HL-60/S4 (cell line): ENCODE measurements at regions not wholly inside any gene's neighbourhood (a gene's known extent, or its start where the extent isn't known, plus 50 kb on each side); places are given as distances from the start of the nearest gene placed in this dataset.

Source experiments
- in situ Hi-C: fragments of 300-500 bp; cut with MboI; formaldehyde crosslinking; loops from 2 replicates; pipeline ENCODE4 v1.14.3; 2022; ENCODE audit warnings: low sequenced_read_pairs

DNA sequence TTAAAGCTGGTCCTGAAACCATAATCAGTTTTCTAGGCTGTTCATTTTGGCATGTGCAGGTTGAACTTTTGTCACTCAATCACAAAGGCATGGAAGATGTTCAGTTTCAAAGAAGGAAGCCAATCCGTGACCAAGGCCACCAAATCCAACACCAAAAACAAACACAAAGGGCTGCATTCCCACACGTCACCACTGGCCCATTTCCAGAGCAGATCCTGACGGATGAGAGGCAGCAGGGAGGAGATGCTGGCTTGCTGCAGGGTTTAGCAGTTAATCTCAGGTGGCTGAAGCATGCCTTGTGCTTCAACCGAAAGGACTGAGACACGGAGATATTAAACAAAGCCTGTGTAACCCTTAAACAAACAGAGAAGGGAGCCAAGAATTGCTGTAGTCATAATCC lies 191.9 kb upstream of the CTAGE1 start:
- in situ Hi-C loops: no loop called here

DNA sequence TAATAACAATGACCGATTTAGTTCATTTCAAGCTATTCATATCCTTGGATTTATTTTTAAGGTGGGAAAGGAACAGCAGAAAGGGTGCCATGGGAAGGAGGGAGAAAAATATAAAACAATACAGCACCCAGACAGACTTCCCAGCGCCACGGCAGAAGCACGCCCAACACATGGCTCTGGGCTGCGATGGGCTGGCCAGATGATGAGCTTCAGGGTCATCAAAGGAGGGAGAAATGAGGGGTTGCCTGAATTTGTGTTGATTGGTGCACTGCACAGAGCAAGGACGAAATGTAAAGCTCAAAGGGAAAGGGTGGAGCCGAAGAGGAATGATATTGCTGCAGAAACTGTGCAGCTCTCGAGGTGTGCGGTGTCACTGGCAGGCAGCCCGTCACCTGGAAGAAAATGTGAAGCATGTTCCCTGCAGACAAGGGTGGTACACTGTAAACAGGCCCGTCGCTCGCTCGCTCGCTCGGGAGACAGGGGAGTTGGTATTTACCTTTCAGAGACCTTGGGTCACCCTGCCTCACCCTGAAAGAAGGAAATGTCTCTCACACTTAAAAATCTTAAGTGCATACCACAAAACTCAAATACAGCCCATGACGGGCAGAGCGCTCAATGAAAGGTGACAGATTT lies 195.5 kb upstream of the CTAGE1 start:
- in situ Hi-C loops: no loop called here

DNA sequence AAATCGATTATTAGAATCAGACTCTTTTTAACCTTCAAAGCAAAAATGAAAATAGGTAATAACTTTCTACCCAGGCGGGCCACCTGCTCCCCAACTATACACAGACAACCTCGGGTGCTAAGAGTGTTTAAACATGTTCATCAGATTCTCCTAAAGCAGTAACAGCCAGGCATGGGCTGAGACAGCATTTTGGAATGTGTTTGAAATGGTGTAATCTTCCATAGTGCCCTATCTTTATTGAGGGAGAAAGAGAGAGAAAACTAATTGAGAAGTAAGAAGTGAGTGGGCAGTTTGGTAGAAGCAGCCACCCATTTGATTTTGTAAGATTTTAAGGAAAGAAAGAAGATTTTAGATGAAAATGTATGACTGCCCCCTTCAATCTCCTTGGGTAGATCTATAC lies 196.1 kb upstream of the CTAGE1 start:
- in situ Hi-C loops: no loop called here

DNA sequence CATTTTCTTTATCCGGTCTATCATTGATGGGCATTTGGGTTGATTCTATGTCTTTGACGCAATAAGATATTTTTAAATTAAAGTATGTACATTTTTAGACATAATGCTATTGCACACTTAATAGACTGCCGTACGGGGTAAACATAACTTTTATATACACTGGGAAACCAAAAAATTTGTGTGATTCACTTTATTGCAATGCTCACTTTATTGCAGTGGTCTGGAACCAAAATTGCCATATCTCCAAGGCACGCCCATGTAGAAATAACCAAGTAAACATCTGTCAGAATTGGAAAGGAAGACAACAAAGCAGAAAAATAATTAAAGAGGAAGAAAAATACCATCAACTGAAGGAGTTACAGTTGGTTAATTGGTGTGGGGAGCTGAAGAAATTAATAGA lies 205.8 kb upstream of the CTAGE1 start:
- in situ Hi-C loops: no loop called here

DNA sequence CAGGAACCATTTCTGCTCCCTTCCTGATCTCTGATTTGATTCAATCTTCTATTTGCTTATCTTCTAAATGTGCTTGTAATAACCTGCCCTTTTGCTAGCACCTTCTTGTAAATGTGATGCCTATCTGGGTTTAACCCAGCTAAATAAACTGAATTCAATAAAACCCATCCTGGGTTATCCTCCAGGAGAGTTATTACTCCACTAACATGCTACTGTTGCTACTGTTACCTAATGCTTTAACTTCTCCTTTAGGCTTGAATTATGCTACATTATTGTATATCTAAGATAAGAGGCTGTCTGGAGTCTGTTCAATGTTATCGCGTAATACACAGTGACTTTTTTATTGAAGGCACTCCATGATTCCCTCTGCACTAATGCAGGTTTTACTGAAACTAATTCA lies 206.5 kb upstream of the CTAGE1 start:
- in situ Hi-C loops: no loop called here

DNA sequence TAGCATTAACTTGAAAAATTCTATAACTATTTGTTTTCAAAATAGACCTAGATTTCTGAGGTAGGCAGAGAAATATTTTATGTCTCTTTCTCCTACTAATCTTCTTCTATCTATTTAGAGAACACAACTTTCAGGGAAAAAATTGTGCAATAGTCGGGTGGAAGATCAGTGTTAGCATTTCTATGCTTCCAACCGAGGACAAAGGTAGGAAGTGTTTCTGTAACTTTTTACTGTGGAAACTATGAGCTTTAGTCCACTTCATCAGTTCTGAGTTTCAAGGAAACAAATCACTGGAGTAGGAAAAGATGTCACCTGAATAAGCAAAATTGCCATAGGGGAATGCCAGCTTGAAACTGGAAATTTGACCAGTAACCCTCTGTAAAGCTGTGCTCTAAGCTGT lies 207.7 kb upstream of the CTAGE1 start:
- in situ Hi-C loops: no loop called here

DNA sequence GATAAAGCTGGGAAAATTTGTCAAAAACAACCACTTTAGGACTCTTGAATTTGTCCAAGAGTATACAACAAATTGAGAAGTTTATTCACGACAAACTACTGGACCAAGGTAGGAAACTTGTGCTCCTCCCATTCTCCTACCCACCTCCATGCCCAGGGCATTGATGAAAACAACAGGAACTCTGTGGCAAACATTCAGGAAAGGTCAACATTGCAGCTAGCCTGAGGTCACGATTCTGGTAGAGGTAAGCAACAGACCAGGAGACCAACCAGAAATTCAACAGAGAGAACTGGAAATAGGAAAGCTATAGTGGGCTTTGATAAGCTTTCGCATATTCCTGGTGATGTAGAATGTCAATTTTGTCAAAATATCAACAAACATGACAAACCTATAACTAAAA lies 209.1 kb upstream of the CTAGE1 start:
- in situ Hi-C loops: no loop called here

DNA sequence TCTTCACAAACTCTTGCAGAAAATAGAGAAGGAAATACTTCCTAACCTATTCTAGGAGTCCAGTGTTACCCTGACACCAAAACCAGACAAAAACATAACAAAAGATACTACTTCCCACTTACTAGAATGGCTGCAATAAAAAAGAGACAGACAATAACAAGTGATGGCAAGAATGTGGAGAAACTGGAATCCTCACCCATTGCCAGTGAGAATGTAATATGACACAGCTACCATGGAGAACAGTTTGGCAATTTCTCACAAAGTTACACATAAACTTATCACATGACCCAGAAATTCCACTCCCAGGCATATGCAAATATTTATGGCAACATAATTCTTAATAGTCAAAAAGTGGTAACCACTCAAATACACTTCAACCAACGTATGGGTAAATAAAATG lies 209.8 kb upstream of the CTAGE1 start:
- in situ Hi-C loops: no loop called here

DNA sequence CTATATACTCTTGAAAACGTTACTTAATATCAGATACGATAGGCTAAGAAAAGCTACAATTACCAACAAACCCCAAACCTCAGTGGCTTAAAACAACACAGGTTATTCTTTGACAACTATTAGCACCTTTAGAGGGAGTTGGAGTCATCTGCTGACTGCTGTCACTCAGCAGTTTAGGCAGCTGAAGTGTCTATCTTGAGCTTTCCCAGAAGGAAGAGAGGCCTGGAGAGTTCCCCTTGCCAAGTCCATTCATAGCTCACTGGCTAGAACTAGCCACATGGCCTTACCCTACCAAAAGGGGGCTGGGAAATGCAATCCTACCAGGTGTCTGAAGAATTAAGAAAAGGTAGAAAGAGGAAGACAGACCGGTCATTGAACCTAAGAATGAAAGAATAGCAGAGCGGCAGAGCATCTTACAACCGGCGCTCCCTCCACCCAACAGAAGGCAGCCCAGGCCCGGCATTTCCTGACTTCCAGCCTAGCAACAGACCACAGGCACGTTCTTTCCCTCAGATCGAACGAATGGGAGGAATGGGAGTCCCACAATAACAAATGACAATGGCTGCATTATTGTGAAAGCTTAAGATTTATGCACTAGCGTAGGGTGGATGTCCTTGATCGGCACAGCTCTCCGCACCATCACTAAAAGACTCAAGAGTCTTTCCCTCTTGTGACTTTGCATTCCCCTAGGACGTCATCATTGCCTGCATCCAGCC lies 211.2 kb upstream of the CTAGE1 start:
- in situ Hi-C loops: no loop called here

DNA sequence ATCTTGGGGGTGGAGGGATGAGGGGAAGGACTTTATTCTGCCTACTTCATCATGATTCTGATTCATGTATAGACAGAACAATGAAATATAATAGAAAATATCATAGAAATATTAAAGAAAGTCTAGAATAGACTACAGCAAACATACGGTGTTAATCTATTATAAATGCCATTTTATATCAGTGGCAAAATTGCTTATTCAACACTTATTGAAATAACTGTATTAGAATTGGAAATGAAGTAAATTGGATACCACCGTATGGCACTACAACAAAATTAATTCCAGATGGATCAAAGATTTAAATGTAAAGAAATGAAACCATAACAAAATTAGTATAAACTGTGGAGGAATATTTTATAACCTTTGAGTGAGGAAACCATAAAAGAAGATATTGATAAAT lies 213.3 kb upstream of the CTAGE1 start:
- in situ Hi-C loops: no loop called here

DNA sequence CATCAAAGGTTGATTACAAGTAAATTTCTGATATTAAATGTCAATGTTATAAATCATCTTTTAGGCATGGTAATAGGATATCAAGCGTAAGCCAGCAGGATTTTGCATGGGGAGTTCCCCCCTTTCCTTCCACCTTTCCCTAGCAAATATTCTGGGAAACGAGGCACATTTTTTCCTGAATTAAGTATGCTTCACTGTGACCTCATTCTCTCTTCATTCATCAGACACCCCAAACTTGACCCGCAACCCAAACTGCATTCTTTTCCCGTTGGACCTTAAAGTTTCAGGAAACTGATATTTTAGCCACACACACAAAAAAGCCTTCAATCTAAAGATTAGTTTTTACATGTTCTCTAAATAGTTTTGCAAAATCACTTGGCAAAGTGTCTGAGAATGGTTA lies 214.5 kb upstream of the CTAGE1 start:
- in situ Hi-C loops: no loop called here

DNA sequence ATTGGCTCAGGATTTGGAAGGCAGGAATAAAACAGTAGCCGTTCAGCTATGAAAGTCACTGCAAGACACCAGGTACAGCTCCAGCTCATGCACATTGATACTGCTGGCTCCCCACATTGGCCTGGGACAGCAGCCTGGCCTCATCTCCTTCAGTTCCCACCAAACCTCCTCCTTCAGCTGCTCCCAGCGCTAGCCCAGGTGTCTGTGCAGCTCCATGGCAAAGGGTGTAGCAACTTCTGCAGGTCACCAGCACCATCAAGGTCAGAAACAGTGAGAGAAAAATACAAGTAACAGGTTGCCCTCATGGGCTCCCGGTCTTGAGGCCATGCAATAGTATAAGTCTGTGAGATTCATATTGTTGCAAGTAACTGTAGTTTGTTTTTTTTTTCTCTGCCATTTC lies 216.7 kb upstream of the CTAGE1 start:
- in situ Hi-C loops: no loop called here

DNA sequence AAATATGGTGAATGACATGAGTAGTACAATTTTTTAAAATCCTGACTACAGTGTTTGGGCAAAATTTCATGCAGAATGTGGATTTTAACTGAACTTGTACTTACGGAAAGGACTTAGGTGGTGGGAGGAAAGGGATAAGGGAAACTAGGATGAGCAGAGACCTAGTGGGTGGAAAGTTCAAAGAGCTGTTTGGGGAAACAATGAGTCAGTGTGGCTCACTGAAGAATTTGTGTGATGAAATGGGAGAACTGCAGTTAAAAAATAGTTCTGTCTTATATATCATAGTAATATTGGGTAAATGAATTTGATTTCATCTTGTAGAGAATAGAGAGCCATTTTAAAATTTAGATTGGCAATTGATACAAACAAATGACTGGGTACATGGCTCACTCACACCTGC lies 220.1 kb upstream of the CTAGE1 start:
- in situ Hi-C loops: no loop called here

DNA sequence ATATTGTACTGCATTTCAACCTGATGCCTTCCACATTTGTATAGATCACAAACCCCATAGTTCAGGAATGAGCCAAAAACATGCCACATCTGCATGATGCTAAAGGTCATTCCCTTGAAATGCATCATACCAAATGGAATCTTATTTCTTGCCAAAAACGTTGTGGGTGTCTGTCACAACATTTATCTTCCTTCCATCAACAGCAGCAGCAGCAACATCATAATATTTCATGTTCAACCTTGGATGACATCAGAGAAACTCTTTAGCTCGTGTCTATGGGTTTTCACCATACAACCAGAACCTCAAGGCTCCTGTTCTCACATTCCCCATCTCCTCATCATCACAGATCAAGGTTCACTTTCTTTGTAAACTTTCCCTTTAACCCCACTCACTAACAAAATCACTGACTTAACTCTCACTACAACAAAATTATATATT lies 221.3 kb upstream of the CTAGE1 start:
- in situ Hi-C loops: no loop called here

DNA sequence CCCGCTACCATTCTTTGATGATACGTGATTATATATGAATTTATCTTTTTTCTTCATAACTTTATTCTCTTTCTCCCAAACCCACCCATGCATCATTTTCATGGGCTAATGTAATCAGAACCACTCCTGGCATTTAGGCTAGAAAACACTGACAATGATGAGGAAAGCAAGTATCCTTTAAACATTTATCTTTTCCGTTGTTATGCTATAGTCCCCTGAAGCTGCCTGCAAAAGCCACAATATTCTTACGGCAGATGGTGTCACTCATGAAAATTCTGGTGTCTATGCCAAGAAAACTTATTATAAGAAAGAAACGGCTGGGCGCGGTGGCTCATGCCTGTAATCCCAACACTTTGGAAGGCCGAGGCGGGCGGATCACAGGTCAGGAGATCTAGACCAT lies 221.8 kb upstream of the CTAGE1 start:
- in situ Hi-C loops: no loop called here

DNA sequence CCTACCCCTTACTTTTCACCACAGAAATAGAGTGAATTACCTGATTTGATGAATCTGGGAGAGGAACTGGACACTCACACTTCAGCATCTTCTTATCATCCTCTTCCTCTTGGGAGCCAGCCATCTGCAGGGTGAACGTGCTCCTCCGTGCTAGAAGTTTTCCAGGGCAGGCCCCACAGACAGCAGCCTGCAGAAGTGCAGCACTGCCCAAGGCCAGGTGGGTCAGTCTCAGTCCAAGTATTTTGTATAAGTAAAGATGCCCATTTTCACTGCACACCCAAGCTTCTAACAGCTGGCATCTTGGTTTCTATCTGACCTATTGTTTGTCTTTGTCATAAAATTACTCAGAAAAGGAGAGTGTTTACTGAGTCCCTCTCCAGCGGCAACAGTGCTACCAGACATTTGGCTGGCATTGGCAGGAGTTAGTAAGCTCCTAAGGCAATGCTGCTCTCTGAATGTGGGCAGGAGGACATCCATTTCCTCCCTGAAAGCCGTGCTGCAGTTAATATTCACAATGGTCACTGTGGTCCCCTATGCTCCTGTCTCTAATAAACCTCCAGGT lies 222.6 kb upstream of the CTAGE1 start:
- in situ Hi-C loops: no loop called here

DNA sequence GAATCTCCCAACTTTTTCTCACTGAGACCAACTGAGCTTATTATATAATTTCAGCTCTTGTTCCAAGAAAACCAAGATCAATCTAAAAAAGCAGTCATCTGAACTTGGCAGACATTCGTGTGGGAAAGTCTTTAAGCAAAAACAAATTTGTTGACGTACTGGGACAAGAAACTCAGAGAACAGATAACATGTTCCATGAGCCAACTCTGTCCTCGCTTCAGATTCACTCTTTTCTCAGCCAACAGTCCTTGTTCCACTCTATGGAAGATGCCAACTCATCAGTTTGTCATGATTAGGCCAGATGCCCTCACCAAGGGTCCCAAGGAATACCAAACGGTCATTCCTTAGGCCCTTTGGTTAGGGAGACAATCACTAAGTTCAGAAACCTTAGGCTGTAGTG lies 224.2 kb upstream of the CTAGE1 start:
- in situ Hi-C loops: no loop called here

DNA sequence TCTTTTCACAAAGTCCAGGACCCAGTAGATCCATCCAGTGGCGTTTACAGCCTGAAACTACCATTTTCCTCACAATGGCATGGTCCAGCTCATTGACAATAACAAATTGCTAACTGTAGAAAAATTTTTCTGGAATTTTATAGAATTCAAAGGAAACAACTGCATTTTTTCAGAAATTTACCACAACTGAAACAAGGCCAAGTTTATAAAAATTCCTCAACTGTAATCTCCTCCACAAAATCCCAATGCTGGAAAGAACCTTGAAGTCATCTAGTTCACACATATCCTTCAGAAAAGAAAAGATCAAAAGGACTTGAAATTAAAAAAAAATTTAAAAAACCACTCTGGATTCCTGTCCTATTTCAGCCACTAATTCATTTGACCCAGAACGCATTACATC lies 226.0 kb upstream of the CTAGE1 start:
- in situ Hi-C loops: no loop called here

DNA sequence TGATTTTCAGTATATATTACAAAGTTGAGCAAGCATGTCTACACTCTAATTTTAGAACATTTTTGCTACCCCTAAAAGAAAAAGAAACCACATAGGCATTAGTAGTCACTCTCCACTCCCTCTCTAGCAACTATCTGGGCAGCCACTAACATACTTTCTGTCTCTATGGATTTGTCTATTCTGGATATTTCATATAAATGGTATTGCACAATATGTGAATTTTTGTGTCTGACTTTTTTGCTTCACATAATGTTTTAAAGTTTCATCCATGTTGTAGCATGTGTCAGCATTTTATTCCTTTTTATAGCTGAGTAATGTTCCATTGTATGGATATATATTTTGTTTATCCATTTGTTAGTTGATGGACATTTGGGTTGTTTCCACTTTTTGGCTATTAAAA lies 232.5 kb upstream of the CTAGE1 start:
- in situ Hi-C loops: loop anchor here (25.0 kb wide), 1 partner anchor 488 kb away; the partner anchor contains the start of gene GATA6

DNA sequence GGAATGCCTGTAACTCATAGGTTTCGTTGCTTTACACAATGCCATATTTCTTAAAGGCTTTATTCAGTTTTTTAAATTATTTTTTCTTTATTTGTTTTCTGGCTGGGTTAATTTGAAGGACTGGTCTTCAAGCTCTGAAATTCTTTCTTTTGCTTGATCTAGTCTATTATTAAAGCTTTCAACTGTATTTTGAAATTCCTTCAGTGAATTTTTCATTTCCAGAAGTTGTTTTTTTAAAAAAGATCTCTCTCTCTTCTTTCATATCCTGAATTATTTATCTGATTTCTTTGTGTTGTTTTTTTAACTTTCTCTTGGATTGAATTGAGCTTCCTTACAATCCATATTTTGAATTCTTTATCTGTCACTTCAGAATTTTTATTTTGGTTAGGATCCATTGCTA lies 239.9 kb upstream of the CTAGE1 start:
- in situ Hi-C loops: loop anchor here (25.0 kb wide), 1 partner anchor 495 kb away; the partner anchor contains the start of gene GATA6

DNA sequence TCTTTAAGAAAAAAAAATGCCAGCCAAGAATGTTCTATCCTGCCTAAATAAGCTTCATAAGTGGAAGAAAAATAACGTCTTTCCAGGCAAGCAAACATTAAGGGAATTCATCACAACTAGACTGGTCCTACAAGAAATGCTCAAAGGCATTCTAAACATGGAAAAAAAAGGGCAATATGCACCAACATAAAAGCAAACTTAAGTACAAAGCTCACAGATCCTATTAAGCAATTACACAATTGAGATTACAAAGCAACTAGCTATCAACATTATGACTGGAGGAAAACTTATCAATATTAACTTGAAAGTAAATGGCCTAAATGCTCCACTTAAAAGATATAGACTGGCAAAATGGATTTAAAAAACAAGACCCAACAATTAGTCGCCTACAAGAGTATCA lies 240.6 kb upstream of the CTAGE1 start:
- in situ Hi-C loops: loop anchor here (25.0 kb wide), 1 partner anchor 496 kb away; the partner anchor contains the start of gene GATA6

DNA sequence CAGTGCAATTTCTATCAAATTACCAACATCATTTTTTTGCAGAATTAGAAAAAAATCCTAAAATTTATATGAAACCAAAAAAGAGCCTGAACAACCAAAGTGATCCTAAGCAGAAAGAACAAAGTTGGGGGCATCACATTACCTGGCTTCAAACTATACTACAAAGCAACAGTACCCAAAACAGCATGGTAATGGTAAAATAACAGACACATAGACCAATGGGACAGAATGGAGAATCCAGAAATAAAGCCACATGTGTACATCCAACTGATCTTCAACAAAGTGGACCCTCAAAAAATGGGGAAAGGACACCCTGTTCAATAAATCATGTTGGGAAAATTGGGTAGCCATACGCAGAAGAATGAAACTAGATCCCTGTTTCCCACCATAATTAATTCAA lies 245.7 kb upstream of the CTAGE1 start:
- in situ Hi-C loops: loop anchor here (25.0 kb wide), 1 partner anchor 501 kb away; the partner anchor contains the start of gene GATA6
